ENCODE measurements at regions not wholly inside any gene's neighbourhood (a gene's known extent, or its start where the extent isn't known, plus 50 kb on each side); places are given as distances from the start of the nearest gene placed in this dataset.

DNA sequence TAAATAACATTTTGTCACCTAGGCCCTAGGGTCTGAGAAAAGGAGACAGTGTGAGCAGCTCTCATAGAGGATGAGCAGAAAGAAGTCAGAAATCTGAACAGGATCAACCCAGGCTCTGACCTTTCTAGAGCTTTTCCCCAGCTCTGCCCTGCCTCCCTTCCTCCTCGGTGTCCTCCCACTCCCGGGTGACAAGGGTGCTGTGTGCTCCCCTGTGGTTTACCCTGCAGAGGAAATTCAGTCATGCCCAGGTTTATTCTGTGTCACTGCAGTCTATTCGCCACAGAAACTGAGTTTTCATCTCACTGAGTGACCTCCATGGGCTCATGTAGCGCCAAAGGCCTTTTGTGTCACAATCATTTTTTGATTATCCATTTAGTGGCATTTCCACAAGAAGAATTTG is 76.6 kb downstream of the IL12A start:
- no peak overlapping the region for H3K4me3 ChIP-seq (ENCODE audit: insufficient read depth, low read depth, low read length)
- H4K8ac ChIP-seq (ENCODE audit: low read depth in 2 of 2, low read length in 2 of 2): no peak overlapping the region
- TF ChIP-seq SMC3 (IDR thresholded peaks at IDR 0.05; ENCODE audit: low read depth, low read length) (no peak), POLR2A (IDR thresholded peaks at IDR 0.05; ENCODE audit: low read depth, low read length) (no peak), CHD1 (IDR thresholded peaks at IDR 0.05; ENCODE audit: low read depth, low read length) (no peak)
- TF ChIP-seq, protein P1, sequence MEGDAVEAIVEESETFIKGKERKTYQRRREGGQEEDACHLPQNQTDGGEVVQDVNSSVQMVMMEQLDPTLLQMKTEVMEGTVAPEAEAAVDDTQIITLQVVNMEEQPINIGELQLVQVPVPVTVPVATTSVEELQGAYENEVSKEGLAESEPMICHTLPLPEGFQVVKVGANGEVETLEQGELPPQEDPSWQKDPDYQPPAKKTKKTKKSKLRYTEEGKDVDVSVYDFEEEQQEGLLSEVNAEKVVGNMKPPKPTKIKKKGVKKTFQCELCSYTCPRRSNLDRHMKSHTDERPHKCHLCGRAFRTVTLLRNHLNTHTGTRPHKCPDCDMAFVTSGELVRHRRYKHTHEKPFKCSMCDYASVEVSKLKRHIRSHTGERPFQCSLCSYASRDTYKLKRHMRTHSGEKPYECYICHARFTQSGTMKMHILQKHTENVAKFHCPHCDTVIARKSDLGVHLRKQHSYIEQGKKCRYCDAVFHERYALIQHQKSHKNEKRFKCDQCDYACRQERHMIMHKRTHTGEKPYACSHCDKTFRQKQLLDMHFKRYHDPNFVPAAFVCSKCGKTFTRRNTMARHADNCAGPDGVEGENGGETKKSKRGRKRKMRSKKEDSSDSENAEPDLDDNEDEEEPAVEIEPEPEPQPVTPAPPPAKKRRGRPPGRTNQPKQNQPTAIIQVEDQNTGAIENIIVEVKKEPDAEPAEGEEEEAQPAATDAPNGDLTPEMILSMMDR (conservative IDR thresholded peaks at IDR 0.05; ENCODE audit: low read depth, low read length): no peak
- TF ChIP-seq, protein P2, sequence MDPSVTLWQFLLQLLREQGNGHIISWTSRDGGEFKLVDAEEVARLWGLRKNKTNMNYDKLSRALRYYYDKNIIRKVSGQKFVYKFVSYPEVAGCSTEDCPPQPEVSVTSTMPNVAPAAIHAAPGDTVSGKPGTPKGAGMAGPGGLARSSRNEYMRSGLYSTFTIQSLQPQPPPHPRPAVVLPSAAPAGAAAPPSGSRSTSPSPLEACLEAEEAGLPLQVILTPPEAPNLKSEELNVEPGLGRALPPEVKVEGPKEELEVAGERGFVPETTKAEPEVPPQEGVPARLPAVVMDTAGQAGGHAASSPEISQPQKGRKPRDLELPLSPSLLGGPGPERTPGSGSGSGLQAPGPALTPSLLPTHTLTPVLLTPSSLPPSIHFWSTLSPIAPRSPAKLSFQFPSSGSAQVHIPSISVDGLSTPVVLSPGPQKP (IDR thresholded peaks at IDR 0.05; ENCODE audit: borderline replicate concordance, low read depth, low read length): no peak
- H2BK20ac ChIP-seq (ENCODE audit: low read depth, low read length): no peak overlapping the region
- H2AK9ac ChIP-seq (replicated peaks; ENCODE audit: low read depth, low read length, poor library complexity): no peak overlapping the region
- ATAC-seq (ENCODE audit: low read depth) (no peak), DNase-seq (no peak)
- no peak overlapping the region for H3K4ac ChIP-seq (ENCODE audit: low read depth, low read length)
- POLR2A ChIA-PET (ENCODE audit: unreplicated experiment): no interaction called here
- no peak overlapping the region for H2BK120ac ChIP-seq (ENCODE audit: low read depth, low read length)
- no CpG with 5 or more reads among the region's 4 CpGs for WGBS, 2 experiments (ENCODE audit: extremely low coverage in 2 of 2, insufficient read length in 1 of 2)
- no peaks in the 10 kb centered on the region for H3K9me1 ChIP-seq (ENCODE audit: insufficient read depth, low read length)
- H4K91ac ChIP-seq (ENCODE audit: insufficient read depth, low read depth, low read length): no peak overlapping the region
- H3K18ac ChIP-seq (ENCODE audit: low read depth, low read length): no peak overlapping the region
- no peak overlapping the region for H2BK15ac ChIP-seq (ENCODE audit: low read depth, low read length)
- H2AFZ ChIP-seq (replicated peaks; ENCODE audit: low read length, poor library complexity): no peak overlapping the region
- H2BK5ac ChIP-seq (ENCODE audit: low read depth, low read length, poor library complexity, severe bottlenecking): no peak overlapping the region
- H3K79me1 ChIP-seq (ENCODE audit: low read depth in 1 of 2, low read length in 2 of 2): no peaks in the 10 kb centered on the region
- no peaks in the 10 kb centered on the region for H3K4me1 ChIP-seq (ENCODE audit: control insufficient read depth, insufficient read depth, low read length)
- no TSS peak for BruUV-seq (replicated peaks)
- H3K56ac ChIP-seq (ENCODE audit: extremely low read depth, insufficient read depth, low read length): no peak overlapping the region
- no peak overlapping the region for H2AK5ac ChIP-seq (ENCODE audit: low read depth, low read length)
- dilution Hi-C loops (cut with HindIII; ENCODE audit: low sequenced_read_pairs, unreplicated experiment): no loop called here
- no peak overlapping the region for H4K5ac ChIP-seq (ENCODE audit: low read depth, low read length)
- H3K23ac ChIP-seq (ENCODE audit: low read depth, low read length): no peak overlapping the region
- intact Hi-C loops (cut with micrococcal nuclease): no loop called here
- H3K14ac ChIP-seq (replicated peaks; ENCODE audit: low read depth, low read length): no peak overlapping the region
- in situ Hi-C loops (cut with MboI; ENCODE audit: low sequenced_read_pairs): no loop called here
- no peak overlapping the region for H3K9ac ChIP-seq (ENCODE audit: low read depth, low read length)
- H3K27me3 ChIP-seq (ENCODE audit: control insufficient read depth, insufficient read depth, low read length): peaks cover 11% of the 10 kb centered on the region
- no peak overlapping the region for H3K27ac ChIP-seq (ENCODE audit: insufficient read depth, low read length)
- CTCF ChIA-PET: no interaction called here
- no peaks in the 10 kb centered on the region for H3K9me3 ChIP-seq (ENCODE audit: control insufficient read depth, insufficient read depth, low read length)
- H4K20me1 ChIP-seq (ENCODE audit: insufficient read depth, low read length): no peaks in the 10 kb centered on the region
- H3K4me2 ChIP-seq (ENCODE audit: low read depth, low read length): no peak overlapping the region
- no peaks in the 10 kb centered on the region for H3K36me3 ChIP-seq (ENCODE audit: control insufficient read depth, insufficient read depth, low read length)

Measured in IMR-90 (cell line).